Epithelial cell of proximal tubule (primary cell): ENCODE measurements at regions not wholly inside any gene's neighbourhood (a gene's known extent, or its start where the extent isn't known, plus 50 kb on each side); places are given as distances from the start of the nearest gene placed in this dataset.

Experiments
- DNase-seq: peaks from one replicate; pipeline ENCODE4 v3.0.0-alpha.2; 2011; ENCODE audit warnings: low read depth
- H3K4me3 ChIP-seq: 2 replicates; pipeline ENCODE4 v1.5.1; 2011; ENCODE audit warnings: low read depth, mild to moderate bottlenecking, low read length
- TF ChIP-seq, protein P1 (sequence below): conservative IDR thresholded peaks from 2 replicates; pipeline ENCODE4 v1.5.1; 2012; ENCODE audit warnings: low read depth, mild to moderate bottlenecking, low read length

DNA sequence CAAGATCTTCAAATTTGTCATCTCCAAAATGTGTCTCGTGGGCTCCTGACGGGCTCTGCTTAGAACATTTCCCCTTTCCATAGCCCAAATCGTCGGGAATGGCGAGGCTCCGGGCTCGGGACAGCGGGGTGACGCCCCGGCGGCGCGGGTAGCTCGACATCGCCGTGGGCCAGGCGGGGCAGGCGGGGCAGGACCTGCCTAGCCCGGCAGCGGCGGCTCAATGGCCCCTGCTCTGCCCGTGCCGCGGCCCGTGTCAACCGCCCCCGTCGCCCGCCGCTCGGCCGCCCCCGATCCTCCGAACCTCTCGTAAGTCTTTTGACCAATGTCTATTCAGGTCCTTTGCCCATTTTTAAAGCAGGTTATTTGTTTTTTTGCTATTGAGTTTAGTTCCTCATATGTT is 111.2 kb downstream of the PMAIP1 start:
- no peak overlapping the region for H3K4me3 ChIP-seq
- DNase-seq: no peak
- TF ChIP-seq, protein P1, sequence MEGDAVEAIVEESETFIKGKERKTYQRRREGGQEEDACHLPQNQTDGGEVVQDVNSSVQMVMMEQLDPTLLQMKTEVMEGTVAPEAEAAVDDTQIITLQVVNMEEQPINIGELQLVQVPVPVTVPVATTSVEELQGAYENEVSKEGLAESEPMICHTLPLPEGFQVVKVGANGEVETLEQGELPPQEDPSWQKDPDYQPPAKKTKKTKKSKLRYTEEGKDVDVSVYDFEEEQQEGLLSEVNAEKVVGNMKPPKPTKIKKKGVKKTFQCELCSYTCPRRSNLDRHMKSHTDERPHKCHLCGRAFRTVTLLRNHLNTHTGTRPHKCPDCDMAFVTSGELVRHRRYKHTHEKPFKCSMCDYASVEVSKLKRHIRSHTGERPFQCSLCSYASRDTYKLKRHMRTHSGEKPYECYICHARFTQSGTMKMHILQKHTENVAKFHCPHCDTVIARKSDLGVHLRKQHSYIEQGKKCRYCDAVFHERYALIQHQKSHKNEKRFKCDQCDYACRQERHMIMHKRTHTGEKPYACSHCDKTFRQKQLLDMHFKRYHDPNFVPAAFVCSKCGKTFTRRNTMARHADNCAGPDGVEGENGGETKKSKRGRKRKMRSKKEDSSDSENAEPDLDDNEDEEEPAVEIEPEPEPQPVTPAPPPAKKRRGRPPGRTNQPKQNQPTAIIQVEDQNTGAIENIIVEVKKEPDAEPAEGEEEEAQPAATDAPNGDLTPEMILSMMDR: no peak

DNA sequence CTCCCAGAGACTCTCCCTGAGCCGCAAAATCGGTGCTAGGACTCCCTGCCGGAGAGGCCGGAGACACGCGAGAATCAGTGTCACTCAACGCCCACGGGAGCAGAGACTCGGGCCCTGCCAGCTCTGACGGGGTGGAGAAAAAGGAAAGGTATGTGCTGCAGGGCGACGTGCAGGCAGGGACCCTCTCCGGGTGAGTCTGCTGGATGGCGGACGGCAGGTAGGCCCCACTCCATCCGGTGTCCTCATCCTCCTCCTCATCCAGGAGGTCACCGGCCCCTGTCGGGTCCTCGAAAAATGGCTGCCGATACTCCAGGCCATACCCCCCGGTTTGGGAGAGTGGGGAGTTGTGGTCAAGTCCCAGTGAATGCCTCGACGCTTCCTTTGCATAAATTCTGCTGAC is 110.7 kb downstream of the PMAIP1 start:
- TF ChIP-seq, protein P1: no peak
- no peak overlapping the region for H3K4me3 ChIP-seq
- DNase-seq: no peak

DNA sequence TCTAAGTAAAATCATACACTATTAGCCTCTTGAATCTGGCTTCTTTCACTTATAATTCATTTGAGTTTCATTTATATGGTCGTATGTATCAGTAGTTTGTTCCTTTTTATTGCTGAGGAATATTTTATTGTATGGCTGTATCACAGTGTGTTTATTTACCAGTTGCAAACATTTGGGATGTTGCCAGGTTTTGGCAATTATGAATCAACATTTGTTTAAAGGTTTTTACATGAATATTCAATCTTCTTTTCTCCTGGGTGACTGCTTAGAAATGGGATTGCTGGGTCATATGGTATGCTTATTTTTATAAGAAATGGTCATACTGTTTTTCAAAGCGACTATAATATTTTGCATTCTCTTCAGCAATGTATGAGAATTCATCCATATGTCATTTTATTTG is 107.9 kb downstream of the PMAIP1 start:
- no peak overlapping the region for H3K4me3 ChIP-seq
- DNase-seq: no peak

DNA sequence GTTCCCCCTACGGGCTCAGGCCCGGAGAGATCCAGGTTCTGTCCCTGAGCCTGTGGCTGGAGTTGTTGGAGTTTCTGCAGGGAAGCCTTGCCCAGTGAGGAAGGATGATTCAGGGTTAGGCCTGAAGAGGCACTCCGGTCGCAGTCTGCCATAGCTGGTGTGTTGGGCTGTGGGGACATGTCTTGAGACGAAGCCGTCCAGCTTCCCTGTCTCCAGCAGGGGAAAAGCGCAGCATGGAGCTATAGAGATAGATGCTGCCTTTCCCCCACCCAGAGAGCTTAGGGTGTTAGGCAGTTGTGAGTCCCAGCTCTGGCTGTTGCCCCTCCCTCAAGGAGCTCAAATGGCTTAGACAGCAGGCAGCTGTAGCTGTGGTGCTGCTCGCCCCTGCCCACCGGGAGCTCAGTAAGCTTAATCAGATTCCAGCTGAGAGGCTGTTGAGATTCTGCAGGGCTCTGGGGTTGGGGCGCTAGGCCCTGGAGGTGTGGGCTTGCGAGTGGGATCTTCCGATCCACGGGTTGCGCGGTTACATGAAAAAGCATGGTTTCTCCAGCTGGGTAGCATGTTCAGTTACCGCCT is 103.9 kb downstream of the PMAIP1 start:
- TF ChIP-seq, protein P1: no peak
- DNase-seq: no peak
- no peak overlapping the region for H3K4me3 ChIP-seq

More for the DNA sequence above, 107.9 kb downstream of the PMAIP1 start:
- TF ChIP-seq, protein P1: no peak

DNA sequence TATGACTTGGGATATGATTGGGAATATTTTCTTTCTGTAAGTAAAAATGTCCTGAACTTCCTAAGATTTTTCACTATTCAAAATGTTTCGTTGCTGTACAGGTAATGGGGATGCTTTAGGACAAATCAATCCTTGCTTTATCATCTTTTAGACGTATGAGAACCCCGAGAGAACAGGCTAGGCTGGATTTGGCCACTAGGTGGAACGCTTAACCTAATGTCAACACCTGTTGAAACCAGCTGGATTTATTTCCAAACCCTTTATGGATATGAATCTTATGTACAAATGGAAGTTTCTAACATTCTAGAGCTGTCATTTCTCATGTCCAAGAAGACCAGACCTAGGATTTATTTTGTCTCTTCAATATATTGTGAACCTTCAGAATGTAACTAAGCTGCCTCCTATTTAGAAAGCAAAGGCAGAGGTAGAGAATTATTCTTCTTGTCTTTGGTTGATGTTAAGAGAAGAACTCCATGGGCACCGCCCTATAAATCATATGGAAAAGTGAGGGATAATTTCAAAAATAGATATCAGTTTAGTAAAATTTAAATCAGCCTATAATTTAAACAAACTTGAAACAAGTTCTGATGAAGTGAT is 96.7 kb downstream of the PMAIP1 start:
- H3K4me3 ChIP-seq: no peak overlapping the region
- TF ChIP-seq, protein P1: peak; percentile 94
- DNase-seq: peak; percentile 33

DNA sequence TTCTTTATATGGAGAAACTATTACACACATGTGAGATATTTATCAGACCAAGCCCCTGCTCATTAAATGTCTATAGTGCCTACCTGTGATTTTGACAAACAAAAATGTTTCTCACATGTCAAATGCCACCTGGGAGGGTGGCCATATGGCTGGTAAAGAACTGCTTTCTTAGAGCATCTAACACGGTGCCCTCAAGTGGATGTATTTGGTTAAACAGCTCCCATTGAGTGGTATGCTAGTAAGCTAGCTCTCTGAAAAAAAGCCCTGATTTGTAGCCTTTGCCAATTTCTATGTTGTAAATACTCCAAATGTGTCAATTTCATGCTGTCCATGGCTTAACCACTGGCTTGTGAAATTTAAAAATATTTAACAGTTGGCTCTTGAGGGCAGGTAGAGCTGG is 94.6 kb downstream of the PMAIP1 start:
- no peak overlapping the region for H3K4me3 ChIP-seq
- DNase-seq: no peak
- TF ChIP-seq, protein P1: peak; percentile 39

DNA sequence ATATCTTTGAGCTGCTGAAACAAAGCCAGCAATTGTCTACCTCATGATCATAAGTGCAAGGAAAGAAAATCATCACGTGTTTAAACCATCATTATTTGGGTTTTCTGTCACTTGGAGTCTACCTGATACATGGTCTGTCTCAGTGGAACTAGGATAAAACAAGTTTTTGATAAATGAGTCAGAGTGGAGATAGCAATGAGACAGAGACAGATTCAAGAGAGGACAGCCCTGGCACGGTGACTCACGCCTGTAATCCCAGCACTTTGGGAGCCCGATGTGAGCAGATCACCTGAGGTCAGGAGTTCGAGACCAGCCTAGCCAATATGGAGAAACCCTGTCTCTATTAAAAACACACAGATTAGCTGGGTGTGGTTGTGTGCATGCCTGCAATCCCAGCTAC is 93.8 kb downstream of the PMAIP1 start:
- TF ChIP-seq, protein P1: no peak
- H3K4me3 ChIP-seq: no peak overlapping the region
- no peak for DNase-seq
